CD14-positive monocyte (primary cell): ENCODE measurements at regions not wholly inside any gene's neighbourhood (a gene's known extent, or its start where the extent isn't known, plus 50 kb on each side); places are given as distances from the start of the nearest gene placed in this dataset.

Experiments used
- DNase-seq, 3 donors: peaks; one replicate each; pipeline ENCODE4 v3.0.0-alpha.2; 2011 to 2022
- H2AFZ ChIP-seq: 2 replicates; pipeline ENCODE4 v1.6.0; 2012; ENCODE audit warnings: mild to moderate bottlenecking, low read depth, low read length, inconsistent platforms; ENCODE audit not compliant: insufficient read depth, poor library complexity, severe bottlenecking
- H3K27ac ChIP-seq, 2 donors: 1 replicate in 1 of 2; 2 replicates in 1 of 2; pipeline ENCODE4 v1.5.1; 2012 to 2013; ENCODE audit warnings: low read length in 2 of 2, control low read depth in 1 of 2, inconsistent platforms in 1 of 2, low read depth in 1 of 2, mild to moderate bottlenecking in 1 of 2
- H3K27me3 ChIP-seq, 2 donors: one replicate each; pipeline versions ENCODE4 v1.6.0 to v1.6.1; 2011 to 2013; ENCODE audit warnings: low read length in 2 of 2; ENCODE audit not compliant: control insufficient read depth in 2 of 2, insufficient read depth in 2 of 2
- H3K36me3 ChIP-seq, 2 donors: replicated peaks in 1 of 2; 1 replicate in 1 of 2; 2 replicates in 1 of 2; pipeline versions ENCODE4 v1.5.1 to v1.6.1; 2012 to 2013; ENCODE audit warnings: low read length in 2 of 2, control low read depth in 1 of 2, inconsistent platforms in 1 of 2, mild to moderate bottlenecking in 1 of 2; ENCODE audit not compliant: insufficient read depth in 2 of 2, control insufficient read depth in 1 of 2
- H3K4me1 ChIP-seq, 2 donors: 1 replicate in 1 of 2; 2 replicates in 1 of 2; pipeline versions ENCODE4 v1.5.1 to v1.6.1; 2012 to 2013; ENCODE audit warnings: low read length in 2 of 2, control low read depth in 1 of 2, inconsistent platforms in 1 of 2, mild to moderate bottlenecking in 1 of 2, moderate library complexity in 1 of 2; ENCODE audit not compliant: insufficient read depth in 2 of 2, control insufficient read depth in 1 of 2
- H3K4me2 ChIP-seq: replicated peaks from 2 replicates; pipeline ENCODE3; 2012; ENCODE audit warnings: low read length, moderate library complexity, mild to moderate bottlenecking; ENCODE audit not compliant: poor library complexity, severe bottlenecking; ENCODE audit errors: extremely low read depth
- H3K4me3 ChIP-seq, 3 experiments: fragments of 200-600 bp in 1 of 3; sonication (generic) in 1 of 3; replicated peaks in 1 of 3; 1 replicate in 2 of 3; 2 replicates in 1 of 3; pipeline ENCODE4 v1.5.1; 2011 to 2013; ENCODE audit warnings: low read length in 3 of 3, mild to moderate bottlenecking in 3 of 3, control low read depth in 2 of 3, low read depth in 2 of 3, inconsistent platforms in 1 of 3, moderate library complexity in 1 of 3
- H3K79me2 ChIP-seq: 2 replicates; pipeline ENCODE4 v1.6.0; 2012; ENCODE audit warnings: mild to moderate bottlenecking, control low read depth, inconsistent platforms, low read length, moderate library complexity; ENCODE audit not compliant: insufficient read depth
- H3K9ac ChIP-seq: 2 replicates; pipeline ENCODE4 v1.6.0; 2017; ENCODE audit warnings: low read length, mild to moderate bottlenecking; ENCODE audit not compliant: insufficient read depth, poor library complexity, severe bottlenecking
- H3K9me3 ChIP-seq, 2 donors: replicated peaks in 1 of 2; 1 replicate in 1 of 2; 2 replicates in 1 of 2; pipeline versions ENCODE4 v1.5.1 to v1.6.1; 2012 to 2013; ENCODE audit warnings: low read length in 2 of 2, control low read depth in 1 of 2; ENCODE audit not compliant: control insufficient read depth in 1 of 2, insufficient read depth in 1 of 2
- H4K20me1 ChIP-seq: 2 replicates; pipeline ENCODE4 v1.6.0; 2012; ENCODE audit warnings: mild to moderate bottlenecking, low read length, control low read depth, moderate library complexity; ENCODE audit not compliant: insufficient read depth
- H3K27ac Mint-ChIP-seq, 7 donors: one replicate each; pipeline ENCODE4 v1.8.0; 2020; ENCODE audit warnings: mild to moderate bottlenecking in 7 of 7, mixed read lengths in 7 of 7, moderate library complexity in 6 of 7, inconsistent platforms in 2 of 7
- H3K27me3 Mint-ChIP-seq, 3 donors: one replicate each; pipeline ENCODE4 v1.8.0; 2021 to 2022; ENCODE audit warnings: low read depth in 3 of 3, mild to moderate bottlenecking in 3 of 3, mixed read lengths in 3 of 3, moderate library complexity in 3 of 3, inconsistent platforms in 1 of 3
- H3K36me3 Mint-ChIP-seq, 2 donors: one replicate each; pipeline ENCODE4 v1.8.0; 2020; ENCODE audit warnings: mixed read lengths in 2 of 2, inconsistent platforms in 1 of 2, mild to moderate bottlenecking in 1 of 2
- H3K4me1 Mint-ChIP-seq: one replicate; pipeline ENCODE4 v1.8.0; 2020; ENCODE audit warnings: mild to moderate bottlenecking, mixed read lengths
- H3K4me3 Mint-ChIP-seq, 2 donors: one replicate each; pipeline ENCODE4 v1.8.0; 2020; ENCODE audit warnings: mild to moderate bottlenecking in 2 of 2, mixed read lengths in 2 of 2, moderate library complexity in 1 of 2
- H3K9me3 Mint-ChIP-seq, 7 donors: one replicate each; pipeline ENCODE4 v1.8.0; 2020 to 2022; ENCODE audit warnings: mixed read lengths in 7 of 7, mild to moderate bottlenecking in 6 of 7, moderate library complexity in 6 of 7, inconsistent platforms in 2 of 7
- CTCF ChIP-seq: fragments of 200-600 bp; IDR thresholded peaks from one replicate; pipeline ENCODE4 v1.8.0; 2022; ENCODE audit warnings: antibody characterized with exemption, mild to moderate bottlenecking
- WGBS: methylation state at CpG from one replicate; pipeline ENCODE4 v1.1.5; 2013; ENCODE audit warnings: missing lambda C conversion rate; ENCODE audit not compliant: insufficient coverage; 5-methylcytosine and 5-hydroxymethylcytosine counted together
- intact Hi-C, 2 donors: fragments of 100-400 bp; cut with micrococcal nuclease; formaldehyde crosslinking; loops; one replicate each; pipeline versions ENCODE4 v1.15.0 to v1.15.1; 2023

- Histone ChIP-seq H3K27ac (no peak overlapping the region), H3K9me3 (no peaks in the 10 kb centered on the region), H3K36me3 (no peaks in the 10 kb centered on the region), H2AFZ (no peak overlapping the region), H3K79me2 (no peaks in the 10 kb centered on the region), H3K4me1 (peaks cover 5 to 13% of the 10 kb centered on the region in 2 donors), H3K9ac (no peak overlapping the region), H3K27me3 (no peaks in the 10 kb centered on the region), H3K4me3 (no peak overlapping the region), H3K4me2 (no peak overlapping the region), H4K20me1 (no peaks in the 10 kb centered on the region)
- Mint-ChIP-seq H3K27ac (no peak overlapping the region), H3K9me3 (peaks cover 0 to 12% (median 4%) of the 10 kb centered on the region in 7 donors), H3K4me1 (peaks cover 8% of the 10 kb centered on the region), H3K4me3 (no peak overlapping the region), H3K27me3 (peaks cover 1 to 4% (median 2%) of the 10 kb centered on the region in 3 donors), H3K36me3 (no peaks in the 10 kb centered on the region)
- no peak for DNase-seq
- intact Hi-C loops = no loop called here
- no peak for TF ChIP-seq CTCF
- WGBS = 83% methylated on average over 1 of the region's 1 CpG
Measured at GRCh38 chr11:59302991-59303390, 55.7 kb upstream of the OR5AN1 start.

DNA sequence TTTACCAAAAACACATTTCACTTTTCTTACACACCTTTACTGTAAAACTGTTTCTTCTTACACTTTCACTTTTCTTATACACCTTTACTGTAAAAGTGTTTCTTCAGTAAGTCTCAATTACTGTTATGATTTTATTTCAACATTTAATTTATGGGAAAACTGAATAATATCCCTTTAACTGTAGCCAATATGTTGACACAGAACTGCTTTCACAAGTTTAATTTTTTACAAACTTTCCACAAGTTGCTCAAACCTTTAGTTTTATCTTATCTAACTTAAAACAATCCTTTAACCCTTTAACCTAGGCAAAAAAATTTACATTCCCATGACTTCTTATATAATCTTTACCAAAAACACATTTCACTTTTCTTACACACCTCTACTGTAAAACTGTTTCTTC, 63.3 kb upstream of the OR5AN1 start:
- Histone ChIP-seq H3K4me3 (no peak overlapping the region), H3K4me2 (no peak overlapping the region), H3K27ac (no peak overlapping the region), H3K4me1 (peaks cover 0 to 2% of the 10 kb centered on the region in 2 donors), H3K36me3 (no peaks in the 10 kb centered on the region), H3K79me2 (no peaks in the 10 kb centered on the region), H3K27me3 (no peaks in the 10 kb centered on the region), H3K9ac (no peak overlapping the region), H3K9me3 (no peaks in the 10 kb centered on the region), H4K20me1 (no peaks in the 10 kb centered on the region), H2AFZ (no peak overlapping the region)
- H3K27ac Mint-ChIP-seq = no peak overlapping the region
- peaks cover 3% of the 10 kb centered on the region for H3K4me1 Mint-ChIP-seq
- no peak for DNase-seq
- peaks cover 0 to 4% (median 3%) of the 10 kb centered on the region in 3 donors for H3K27me3 Mint-ChIP-seq
- TF ChIP-seq CTCF = no peak
- intact Hi-C loops = no loop called here
- H3K4me3 Mint-ChIP-seq = no peak overlapping the region
- H3K9me3 Mint-ChIP-seq = peaks cover 0 to 7% (median 3%) of the 10 kb centered on the region in 7 donors
- H3K36me3 Mint-ChIP-seq = peaks cover 0 to 2% of the 10 kb centered on the region in 2 donors
